Hepatocyte (in vitro differentiated cells): ENCODE measurements at regions not wholly inside any gene's neighbourhood (a gene's known extent, or its start where the extent isn't known, plus 50 kb on each side); places are given as distances from the start of the nearest gene placed in this dataset.

ENCODE experiments used
- DNase-seq: peaks from one replicate; pipeline ENCODE4 v3.0.0-alpha.2; 2016; ENCODE audit warnings: low spot score
- H2AFZ ChIP-seq: fragments of 200-600 bp; sonication (generic); 2 replicates; pipeline ENCODE4 v1.6.0; 2016; ENCODE audit warnings: antibody characterized with exemption, mild to moderate bottlenecking
- H3K27ac ChIP-seq: fragments of 200-600 bp; sonication (generic); 2 replicates; pipeline ENCODE4 v1.5.1; 2016; ENCODE audit warnings: mild to moderate bottlenecking
- H3K27me3 ChIP-seq: fragments of 200-600 bp; sonication (generic); 2 replicates; pipeline ENCODE4 v1.6.1; 2016
- H3K36me3 ChIP-seq: fragments of 200-600 bp; sonication (generic); replicated peaks from 2 replicates; pipeline ENCODE4 v1.5.1; 2016; ENCODE audit warnings: low read depth; ENCODE audit not compliant: insufficient read depth
- H3K4me1 ChIP-seq: fragments of 200-600 bp; sonication (generic); 2 replicates; pipeline ENCODE4 v1.5.1; 2016; ENCODE audit warnings: mild to moderate bottlenecking, moderate library complexity; ENCODE audit not compliant: insufficient read depth
- H3K4me2 ChIP-seq: fragments of 200-600 bp; sonication (generic); 2 replicates; pipeline ENCODE4 v1.6.0; 2016
- H3K4me3 ChIP-seq: fragments of 200-600 bp; sonication (generic); 2 replicates; pipeline ENCODE4 v1.5.1; 2016; ENCODE audit warnings: mild to moderate bottlenecking
- H3K79me2 ChIP-seq: fragments of 200-600 bp; sonication (generic); 2 replicates; pipeline ENCODE4 v1.6.0; 2017; ENCODE audit warnings: mild to moderate bottlenecking
- H3K9me2 ChIP-seq: fragments of 200-600 bp; sonication (generic); replicated peaks from 2 replicates; pipeline ENCODE4 v1.6.0; 2017; ENCODE audit warnings: mild to moderate bottlenecking; ENCODE audit not compliant: insufficient read depth
- H3K9me3 ChIP-seq: fragments of 200-600 bp; sonication (generic); 2 replicates; pipeline ENCODE4 v1.5.1; 2016; ENCODE audit warnings: low read depth, mild to moderate bottlenecking
- H4K20me1 ChIP-seq: fragments of 200-600 bp; sonication (generic); 2 replicates; pipeline ENCODE4 v1.6.0; 2016; ENCODE audit warnings: mild to moderate bottlenecking; ENCODE audit not compliant: insufficient read depth, poor library complexity, severe bottlenecking
- CTCF ChIP-seq: fragments of 200-600 bp; sonication (generic); IDR thresholded peaks from 2 replicates; pipeline ENCODE4 v1.5.1; 2016; ENCODE audit warnings: antibody characterized with exemption, mild to moderate bottlenecking; ENCODE audit not compliant: poor library complexity
- EZH2 ChIP-seq: fragments of 200-600 bp; sonication (generic); IDR thresholded peaks from 2 replicates; pipeline ENCODE4 v1.6.1; 2016; ENCODE audit warnings: antibody characterized with exemption, mild to moderate bottlenecking, borderline replicate concordance
- EZH2phosphoT487 ChIP-seq: fragments of 200-600 bp; sonication (generic); IDR thresholded peaks from one replicate; pipeline ENCODE4 v1.6.1; 2018; ENCODE audit warnings: antibody characterized with exemption, mild to moderate bottlenecking, low read depth, moderate library complexity; ENCODE audit not compliant: unreplicated experiment, severe bottlenecking
- WGBS: methylation state at CpG from one replicate; pipeline ENCODE4 v1.1.6; 2016; ENCODE audit warnings: low lambda C conversion rate; ENCODE audit errors: missing lambda C conversion rate; 5-methylcytosine and 5-hydroxymethylcytosine counted together

- Histone ChIP-seq H3K4me2 (no peak overlapping the region), H3K79me2 (no peaks in the 10 kb centered on the region), H3K27me3 (no peaks in the 10 kb centered on the region), H3K27ac (no peak overlapping the region), H3K36me3 (no peaks in the 10 kb centered on the region), H2AFZ (no peak overlapping the region), H3K4me1 (no peaks in the 10 kb centered on the region), H4K20me1 (no peaks in the 10 kb centered on the region), H3K9me3 (no peaks in the 10 kb centered on the region), H3K4me3 (no peak overlapping the region), H3K9me2 (no peaks in the 10 kb centered on the region)
- DNase-seq = no peak
- 92% methylated on average over 6 of the region's 6 CpGs for WGBS
- no peak for TF ChIP-seq EZH2
- no peak for TF ChIP-seq EZH2phosphoT487
- TF ChIP-seq CTCF = no peak
These were observed 548.4 kb downstream of the EDEM1 start for GRCh38 chr3:5735896-5736295.

GRCh38 chr3:5739299-5739935 lies 551.9 kb downstream of the EDEM1 start:
- no peak overlapping the region for H2AFZ ChIP-seq

GRCh38 chr3:5739949-5740348 lies 552.4 kb downstream of the EDEM1 start:
- no peak overlapping the region for H3K27ac ChIP-seq
- H3K4me1 ChIP-seq = no peaks in the 10 kb centered on the region
- no peaks in the 10 kb centered on the region for H3K36me3 ChIP-seq
- 90% methylated on average over 2 of the region's 2 CpGs for WGBS
- no peaks in the 10 kb centered on the region for H3K27me3 ChIP-seq
- DNase-seq = no peak
- no peak for TF ChIP-seq CTCF
- no peak for TF ChIP-seq EZH2
- TF ChIP-seq EZH2phosphoT487 = no peak
- H3K9me2 ChIP-seq = no peaks in the 10 kb centered on the region
- no peak overlapping the region for H3K4me2 ChIP-seq
- no peak overlapping the region for H2AFZ ChIP-seq
- no peaks in the 10 kb centered on the region for H3K9me3 ChIP-seq
- H4K20me1 ChIP-seq = no peaks in the 10 kb centered on the region
- H3K79me2 ChIP-seq = no peaks in the 10 kb centered on the region
- no peak overlapping the region for H3K4me3 ChIP-seq

More at GRCh38 chr3:5739299-5739935, 551.9 kb downstream of the EDEM1 start:
- H3K4me1 ChIP-seq = no peaks in the 10 kb centered on the region
- DNase-seq = no peak
- H3K27ac ChIP-seq = no peak overlapping the region
- H3K27me3 ChIP-seq = no peaks in the 10 kb centered on the region
- no peak overlapping the region for H3K4me3 ChIP-seq
- H3K9me3 ChIP-seq = no peaks in the 10 kb centered on the region
- no peaks in the 10 kb centered on the region for H3K9me2 ChIP-seq
- no peaks in the 10 kb centered on the region for H3K79me2 ChIP-seq
- no peaks in the 10 kb centered on the region for H3K36me3 ChIP-seq
- TF ChIP-seq CTCF = no peak
- TF ChIP-seq EZH2phosphoT487 = no peak
- TF ChIP-seq EZH2 = no peak
- WGBS = 67% methylated on average over 3 of the region's 3 CpGs
- no peaks in the 10 kb centered on the region for H4K20me1 ChIP-seq
- no peak overlapping the region for H3K4me2 ChIP-seq
